HG03196 (cell line): ENCODE measurements at regions not wholly inside any gene's neighbourhood (a gene's known extent, or its start where the extent isn't known, plus 50 kb on each side); places are given as distances from the start of the nearest gene placed in this dataset.
"Not testable (repeated sequence)": the region's sequence is repeated elsewhere in the genome, so short reads cannot be mapped to it uniquely, and the experiment has no call there.

Experiments used
- ATAC-seq: cut with Tn5 transposase; IDR thresholded peaks from one replicate; pipeline ENCODE4 v1.9.1; 2021; ENCODE audit not compliant: unreplicated experiment

- no peak for ATAC-seq
Measured at GRCh38 chr21:18117176-18117575, 127.5 kb upstream of the CHODL start.

GRCh38 chr21:18114810-18115209 lies 129.8 kb upstream of the CHODL start:
- no peak for ATAC-seq

GRCh38 chr21:18104802-18105201 lies 139.8 kb upstream of the CHODL start:
- no peak for ATAC-seq

- ATAC-seq = not testable (repeated sequence)
Measured at GRCh38 chr21:18096413-18096812, 148.2 kb upstream of the CHODL start.

GRCh38 chr21:18089786-18090185 lies 154.8 kb upstream of the CHODL start:
- ATAC-seq = no peak

- ATAC-seq = no peak
Measured at GRCh38 chr21:18070392-18070791, 174.2 kb upstream of the CHODL start.

- ATAC-seq = no peak
Measured at GRCh38 chr21:18069875-18070274, 174.8 kb upstream of the CHODL start.

- no peak for ATAC-seq
Measured at GRCh38 chr21:18060402-18060801, 184.2 kb upstream of the CHODL start.

- no peak for ATAC-seq
Measured at GRCh38 chr21:18058731-18059398, 185.8 kb upstream of the CHODL start.

- no peak for ATAC-seq
Measured at GRCh38 chr21:18053151-18053550, 191.5 kb upstream of the CHODL start.

GRCh38 chr21:18049461-18049860 lies 195.2 kb upstream of the CHODL start:
- ATAC-seq = no peak

GRCh38 chr21:18041012-18041411 lies 203.6 kb upstream of the CHODL start:
- no peak for ATAC-seq

GRCh38 chr21:18030248-18030647 lies 211.1 kb upstream of the C21orf91 start:
- no peak for ATAC-seq

- ATAC-seq = no peak
Measured at GRCh38 chr21:18026359-18026758, 207.2 kb upstream of the C21orf91 start.

- ATAC-seq = no peak
Measured at GRCh38 chr21:18023711-18024110, 204.6 kb upstream of the C21orf91 start.

GRCh38 chr21:18023157-18023556 lies 204.0 kb upstream of the C21orf91 start:
- ATAC-seq = no peak

- ATAC-seq = no peak
Measured at GRCh38 chr21:18007121-18007520, 188.0 kb upstream of the C21orf91 start.

GRCh38 chr21:18006691-18007090 lies 187.5 kb upstream of the C21orf91 start:
- ATAC-seq = no peak

GRCh38 chr21:18002393-18002792 lies 183.2 kb upstream of the C21orf91 start:
- ATAC-seq = no peak

- ATAC-seq = no peak
Measured at GRCh38 chr21:18000981-18001686, 182.0 kb upstream of the C21orf91 start.

GRCh38 chr21:17998599-17998998 lies 179.4 kb upstream of the C21orf91 start:
- not testable (repeated sequence) for ATAC-seq

GRCh38 chr21:17989780-17990179 lies 170.6 kb upstream of the C21orf91 start:
- ATAC-seq = no peak

GRCh38 chr21:17988102-17988437 lies 168.9 kb upstream of the C21orf91 start:
- ATAC-seq = no peak
